ENCODE measurements at regions not wholly inside any gene's neighbourhood (a gene's known extent, or its start where the extent isn't known, plus 50 kb on each side); places are given as distances from the start of the nearest gene placed in this dataset.

DNA sequence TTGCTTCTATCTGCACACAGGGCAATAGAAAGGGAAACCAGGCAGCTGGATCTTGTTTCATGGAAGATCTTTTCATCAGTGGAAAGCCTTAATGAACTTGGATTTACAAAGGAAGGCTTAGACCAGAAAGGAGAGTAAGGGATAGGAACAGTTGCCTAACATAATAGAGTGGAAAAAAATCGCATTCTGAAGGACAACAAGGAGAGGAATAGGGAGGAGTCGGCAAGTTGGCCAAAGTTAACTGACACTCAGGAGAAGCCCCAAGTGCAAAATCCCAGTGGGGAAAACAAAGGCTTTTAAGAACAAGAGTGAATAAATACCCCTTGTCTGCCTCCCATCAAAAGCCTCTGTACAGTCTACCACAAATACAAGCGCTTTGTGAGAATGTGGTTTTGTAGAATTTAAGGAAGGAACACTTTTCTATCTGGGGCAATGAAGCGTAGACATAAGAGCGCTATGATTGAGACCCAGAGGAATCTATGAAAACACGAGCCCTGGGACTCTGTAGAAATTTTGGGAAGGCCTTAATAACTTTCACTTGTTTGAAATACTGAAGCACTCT is 74.1 kb downstream of the ZNF648 start:
- no peak for TF ChIP-seq POLR2A (IDR thresholded peaks at IDR 0.05; ENCODE audit: low read depth, low read length)
- TF ChIP-seq POLR2AphosphoS5 (IDR thresholded peaks at IDR 0.05; ENCODE audit: low read depth, low read length): no peak
- no peak for TF ChIP-seq TAF1 (IDR thresholded peaks at IDR 0.05; ENCODE audit: borderline replicate concordance, low read depth, low read length)
